Ovary (tissue), 3 donors: ENCODE measurements at regions not wholly inside any gene's neighbourhood (a gene's known extent, or its start where the extent isn't known, plus 50 kb on each side); places are given as distances from the start of the nearest gene placed in this dataset.

Experiments used
- EP300 ChIP-seq: sonication (generic); formaldehyde crosslinking; IDR thresholded peaks from one replicate; pipeline ENCODE4 v1.6.1; 2017; ENCODE audit warnings: antibody characterized with exemption
- POLR2A ChIP-seq: fragments of 450-650 bp; IDR thresholded peaks from one replicate; pipeline ENCODE4 v1.6.1; 2017; ENCODE audit warnings: antibody characterized with exemption, mild to moderate bottlenecking, moderate library complexity
- TF ChIP-seq, protein P1 (sequence below), 3 donors: fragments of 450-650 bp in 2 of 3; fragments of 200-600 bp in 1 of 3; IDR thresholded peaks; one replicate each; pipeline versions ENCODE4 v1.5.1 to v1.8.0; 2016 to 2022; ENCODE audit warnings: antibody characterized with exemption in 3 of 3, mild to moderate bottlenecking in 1 of 3
- donor health status: DM: no; HTN: no; CAD: no.

DNA sequence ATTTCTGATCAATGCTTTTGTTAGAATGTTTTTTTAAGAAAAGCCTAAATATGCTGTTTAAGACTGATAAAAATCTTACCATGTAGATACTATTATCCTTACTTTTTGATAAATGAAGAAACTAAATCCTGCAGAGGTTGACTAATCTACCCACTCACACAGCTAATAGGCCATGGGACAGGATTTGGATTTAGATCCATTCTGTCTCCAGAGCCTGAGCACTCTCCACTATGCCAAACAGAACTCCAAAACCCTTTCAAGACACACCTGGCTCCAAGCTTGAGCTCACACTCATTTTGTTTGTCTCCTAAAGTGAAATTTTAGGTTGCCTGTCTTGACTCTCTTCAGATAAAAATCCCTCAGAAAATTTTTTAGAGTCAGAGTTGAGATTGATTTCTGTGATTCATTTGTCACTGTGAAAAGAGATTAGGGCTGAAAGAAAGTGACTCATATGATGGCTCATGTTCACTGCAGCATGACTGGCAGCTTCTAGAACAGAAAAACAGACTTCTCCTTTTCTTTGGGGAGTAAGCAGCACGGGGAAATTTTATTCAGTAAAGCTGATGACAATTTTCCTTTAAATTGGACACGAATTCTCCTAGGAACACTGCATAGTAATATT lies 132.3 kb upstream of the POT1 start:
- TF ChIP-seq, protein P1, sequence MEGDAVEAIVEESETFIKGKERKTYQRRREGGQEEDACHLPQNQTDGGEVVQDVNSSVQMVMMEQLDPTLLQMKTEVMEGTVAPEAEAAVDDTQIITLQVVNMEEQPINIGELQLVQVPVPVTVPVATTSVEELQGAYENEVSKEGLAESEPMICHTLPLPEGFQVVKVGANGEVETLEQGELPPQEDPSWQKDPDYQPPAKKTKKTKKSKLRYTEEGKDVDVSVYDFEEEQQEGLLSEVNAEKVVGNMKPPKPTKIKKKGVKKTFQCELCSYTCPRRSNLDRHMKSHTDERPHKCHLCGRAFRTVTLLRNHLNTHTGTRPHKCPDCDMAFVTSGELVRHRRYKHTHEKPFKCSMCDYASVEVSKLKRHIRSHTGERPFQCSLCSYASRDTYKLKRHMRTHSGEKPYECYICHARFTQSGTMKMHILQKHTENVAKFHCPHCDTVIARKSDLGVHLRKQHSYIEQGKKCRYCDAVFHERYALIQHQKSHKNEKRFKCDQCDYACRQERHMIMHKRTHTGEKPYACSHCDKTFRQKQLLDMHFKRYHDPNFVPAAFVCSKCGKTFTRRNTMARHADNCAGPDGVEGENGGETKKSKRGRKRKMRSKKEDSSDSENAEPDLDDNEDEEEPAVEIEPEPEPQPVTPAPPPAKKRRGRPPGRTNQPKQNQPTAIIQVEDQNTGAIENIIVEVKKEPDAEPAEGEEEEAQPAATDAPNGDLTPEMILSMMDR (IDR thresholded peaks at IDR 0.05): no peak
- TF ChIP-seq EP300 (no peak), POLR2A (no peak)
